Thyroid gland (tissue), 4 donors: ENCODE measurements at regions not wholly inside any gene's neighbourhood (a gene's known extent, or its start where the extent isn't known, plus 50 kb on each side); places are given as distances from the start of the nearest gene placed in this dataset.

Source experiments
- DNase-seq, 2 donors: peaks; one replicate each; pipeline ENCODE4 v3.0.0-alpha.2; 2019
- H3K27ac ChIP-seq, 3 donors: fragments of 200-600 bp; sonication (generic); 1 replicate in 2 of 3; 2 replicates in 1 of 3; pipeline ENCODE4 v1.5.1; 2016 to 2019; ENCODE audit warnings: mild to moderate bottlenecking in 1 of 3, moderate library complexity in 1 of 3
- H3K27me3 ChIP-seq: fragments of 200-600 bp; sonication (generic); one replicate; pipeline ENCODE4 v1.5.1; 2019
- H3K36me3 ChIP-seq, 2 donors: fragments of 200-600 bp; sonication (generic); one replicate each; pipeline ENCODE4 v1.5.1; 2016 to 2019
- H3K4me1 ChIP-seq, 2 donors: fragments of 200-600 bp; sonication (generic); one replicate each; pipeline ENCODE4 v1.5.1; 2017 to 2019
- H3K4me3 ChIP-seq, 3 donors: fragments of 200-600 bp; sonication (generic); replicated peaks in 1 of 3; 1 replicate in 2 of 3; 2 replicates in 1 of 3; pipeline ENCODE4 v1.5.1; 2016; ENCODE audit warnings: mild to moderate bottlenecking in 1 of 3
- H3K9me3 ChIP-seq: fragments of 200-600 bp; sonication (generic); one replicate; pipeline ENCODE4 v1.5.1; 2017
- CTCF ChIP-seq, 6 experiments: fragments of 200-600 bp in 3 of 6; fragments of 450-650 bp in 3 of 6; sonication (generic) in 3 of 6; IDR thresholded peaks; one replicate each; pipeline ENCODE4 v1.5.1; 2016 to 2019; ENCODE audit warnings: antibody characterized with exemption in 6 of 6, mild to moderate bottlenecking in 2 of 6, inconsistent platforms in 1 of 6, moderate library complexity in 1 of 6
- POLR2A ChIP-seq, 2 donors: fragments of 450-650 bp; IDR thresholded peaks; one replicate each; pipeline ENCODE4 v1.6.1; 2017; ENCODE audit warnings: antibody characterized with exemption in 2 of 2, mild to moderate bottlenecking in 2 of 2, moderate library complexity in 1 of 2
- WGBS, 2 donors: methylation state at CpG; one replicate each; pipeline ENCODE4 v1.1.5; 2017; 5-methylcytosine and 5-hydroxymethylcytosine counted together
- intact Hi-C: fragments of 100-400 bp; cut with DNase I; formaldehyde crosslinking; loops from one replicate; pipeline ENCODE4 v1.15.1; 2023

- H3K4me3 ChIP-seq = no peak overlapping the region
- H3K27ac ChIP-seq = no peak overlapping the region
- DNase-seq = no peak
- intact Hi-C loops = no loop called here
- 14 to 50% methylated on average over 1 of the region's 1 CpG for WGBS, 2 donors
- no peaks in the 10 kb centered on the region for H3K4me1 ChIP-seq
- H3K27me3 ChIP-seq = no peaks in the 10 kb centered on the region
- TF ChIP-seq CTCF (IDR thresholded peaks at IDR 0.05) (no peak), POLR2A (IDR thresholded peaks at IDR 0.05) (no peak)
- no peaks in the 10 kb centered on the region for H3K9me3 ChIP-seq
- no peaks in the 10 kb centered on the region for H3K36me3 ChIP-seq
Measured at GRCh38 chr2:139380051-139380450, 599.9 kb upstream of the NXPH2 start.

GRCh38 chr2:139378373-139378772 lies 598.2 kb upstream of the NXPH2 start:
- Histone ChIP-seq H3K9me3 (no peaks in the 10 kb centered on the region), H3K27me3 (no peaks in the 10 kb centered on the region), H3K36me3 (no peaks in the 10 kb centered on the region), H3K4me3 (no peak overlapping the region), H3K27ac (no peak overlapping the region), H3K4me1 (no peaks in the 10 kb centered on the region)
- DNase-seq = no peak
- TF ChIP-seq CTCF (IDR thresholded peaks at IDR 0.05) = no peak
- no peak for TF ChIP-seq POLR2A (IDR thresholded peaks at IDR 0.05)
- WGBS, 2 donors = 67 to 79% methylated on average over 3 of the region's 3 CpGs
- intact Hi-C loops = no loop called here

GRCh38 chr2:139374296-139374850 lies 594.2 kb upstream of the NXPH2 start:
- 79 to 87% methylated on average over 4 of the region's 4 CpGs for WGBS, 2 donors
- no peak overlapping the region for H3K4me3 ChIP-seq
- H3K27me3 ChIP-seq = no peaks in the 10 kb centered on the region
- H3K9me3 ChIP-seq = no peaks in the 10 kb centered on the region
- H3K36me3 ChIP-seq = no peaks in the 10 kb centered on the region
- intact Hi-C loops = no loop called here
- no peak for DNase-seq
- H3K27ac ChIP-seq = no peak overlapping the region
- TF ChIP-seq POLR2A (IDR thresholded peaks at IDR 0.05) (no peak), CTCF (IDR thresholded peaks at IDR 0.05) (no peak)
- H3K4me1 ChIP-seq = no peaks in the 10 kb centered on the region

GRCh38 chr2:139369423-139370409 lies 589.5 kb upstream of the NXPH2 start:
- Histone ChIP-seq H3K4me3 (no peak overlapping the region), H3K27ac (no peak overlapping the region), H3K36me3 (no peaks in the 10 kb centered on the region), H3K4me1 (no peaks in the 10 kb centered on the region), H3K27me3 (no peaks in the 10 kb centered on the region), H3K9me3 (no peaks in the 10 kb centered on the region)
- DNase-seq = no peak
- 61 to 64% methylated on average over 4 of the region's 4 CpGs for WGBS, 2 donors
- intact Hi-C loops = no loop called here
- TF ChIP-seq CTCF (IDR thresholded peaks at IDR 0.05) = no peak
- TF ChIP-seq POLR2A (IDR thresholded peaks at IDR 0.05) = no peak

GRCh38 chr2:139367416-139367815 lies 587.2 kb upstream of the NXPH2 start:
- intact Hi-C loops = no loop called here
- no peaks in the 10 kb centered on the region for H3K27me3 ChIP-seq
- TF ChIP-seq CTCF (IDR thresholded peaks at IDR 0.05) = no peak
- no peak for TF ChIP-seq POLR2A (IDR thresholded peaks at IDR 0.05)
- no peak for DNase-seq
- H3K27ac ChIP-seq = no peak overlapping the region
- WGBS, 2 donors = 67 to 68% methylated on average over 6 of the region's 6 CpGs
- H3K4me1 ChIP-seq = no peaks in the 10 kb centered on the region
- H3K4me3 ChIP-seq = no peak overlapping the region
- H3K36me3 ChIP-seq = no peaks in the 10 kb centered on the region
- H3K9me3 ChIP-seq = no peaks in the 10 kb centered on the region
